Activated T-cell treated with anti-CD3 and anti-CD28 coated beads for 48 hours (primary cell): ENCODE measurements at regions not wholly inside any gene's neighbourhood (a gene's known extent, or its start where the extent isn't known, plus 50 kb on each side); places are given as distances from the start of the nearest gene placed in this dataset.
"Not testable (repeated sequence)": the region's sequence is repeated elsewhere in the genome, so short reads cannot be mapped to it uniquely, and the experiment has no call there.

Source experiments
- DNase-seq: peaks from one replicate; pipeline ENCODE4 v3.0.0-alpha.2; 2020; ENCODE audit warnings: low read depth

DNA sequence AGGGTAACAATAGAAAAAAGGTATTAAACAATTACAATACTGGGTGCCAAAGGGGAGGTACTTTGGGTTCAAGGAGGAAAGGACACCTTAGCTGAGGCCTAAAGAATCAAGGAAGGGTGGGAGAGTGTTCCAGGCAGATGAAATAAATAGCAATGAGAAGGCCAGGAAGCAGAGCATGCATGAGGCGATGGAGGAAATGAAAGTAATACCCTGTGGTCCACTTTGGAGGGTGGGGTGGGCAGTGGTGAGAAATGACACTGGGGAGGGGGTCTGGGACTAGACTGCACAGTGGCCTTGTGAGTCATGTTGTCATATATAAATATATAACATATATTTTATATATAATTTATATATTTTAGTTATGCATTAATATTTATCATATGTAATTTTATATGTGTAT is 55.9 kb downstream of the BHLHE40 start:
- no peak for DNase-seq

DNA sequence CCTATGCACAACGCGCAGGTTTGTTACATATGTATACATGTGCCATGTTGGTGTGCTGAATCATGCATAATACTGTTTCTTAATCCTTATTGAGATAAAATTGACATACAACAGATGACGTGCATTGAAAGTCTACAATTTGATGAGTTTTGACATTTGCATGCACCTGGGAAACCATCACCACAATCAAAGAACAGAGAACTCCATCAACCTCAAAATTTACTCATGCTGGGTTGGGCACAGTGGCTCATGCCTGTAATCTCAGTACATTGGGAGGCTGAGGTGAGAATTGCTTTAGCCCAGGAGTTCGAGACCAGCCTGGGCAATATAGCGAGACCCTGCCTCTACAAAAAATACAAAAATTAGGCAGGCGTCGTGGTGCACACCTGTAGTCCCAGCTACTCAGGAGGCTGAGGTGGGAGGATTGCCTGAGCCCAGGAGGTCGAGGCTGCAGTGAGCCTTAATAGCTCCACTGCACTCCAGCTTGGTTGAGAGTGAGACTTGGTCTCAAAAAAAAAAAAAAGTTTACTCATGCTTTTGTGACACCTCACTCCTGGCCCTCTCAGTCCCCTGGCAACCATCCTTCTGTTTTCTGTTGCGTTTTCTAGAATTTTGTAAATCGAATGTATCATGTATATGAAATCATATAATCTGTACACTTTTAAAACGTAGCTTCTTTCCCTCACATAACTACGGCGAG is 56.6 kb downstream of the BHLHE40 start:
- no peak for DNase-seq

DNA sequence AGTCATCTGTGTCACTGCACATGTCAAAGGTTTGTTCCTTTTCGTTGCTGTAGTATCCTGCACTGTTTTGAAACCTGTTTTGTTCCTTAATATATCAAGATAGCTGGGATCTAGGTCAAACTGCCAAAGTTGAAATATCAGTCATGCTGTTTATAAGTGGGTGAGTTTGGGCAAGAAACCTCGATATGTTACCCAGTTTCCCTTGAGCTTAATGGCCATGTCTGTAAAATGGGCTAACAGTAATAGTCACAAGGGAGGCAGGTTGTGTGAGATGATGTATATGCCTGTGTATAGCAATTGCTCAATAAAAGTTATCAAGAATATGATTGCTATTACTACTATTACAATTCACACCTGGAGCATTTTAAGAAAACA is 57.1 kb downstream of the BHLHE40 start:
- no peak for DNase-seq

DNA sequence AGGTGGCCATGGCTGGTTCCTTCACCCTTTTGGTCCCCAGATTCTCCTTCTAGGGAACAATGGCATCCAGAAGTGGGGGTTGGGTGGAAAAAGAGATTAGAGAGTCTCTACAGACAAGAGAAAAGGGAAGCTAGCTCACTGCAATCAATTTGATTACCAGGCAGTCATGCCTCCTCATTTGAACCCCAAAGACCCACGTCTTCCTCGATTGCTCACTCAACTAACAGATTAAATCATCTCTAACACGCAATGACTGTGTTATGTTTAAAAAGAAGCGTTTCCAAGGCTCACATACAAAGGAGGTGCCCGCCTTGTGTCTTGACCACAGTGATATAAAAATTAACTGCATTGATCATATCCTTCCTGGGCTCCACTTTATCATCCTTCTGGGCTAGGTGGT is 57.6 kb downstream of the BHLHE40 start:
- no peak for DNase-seq

DNA sequence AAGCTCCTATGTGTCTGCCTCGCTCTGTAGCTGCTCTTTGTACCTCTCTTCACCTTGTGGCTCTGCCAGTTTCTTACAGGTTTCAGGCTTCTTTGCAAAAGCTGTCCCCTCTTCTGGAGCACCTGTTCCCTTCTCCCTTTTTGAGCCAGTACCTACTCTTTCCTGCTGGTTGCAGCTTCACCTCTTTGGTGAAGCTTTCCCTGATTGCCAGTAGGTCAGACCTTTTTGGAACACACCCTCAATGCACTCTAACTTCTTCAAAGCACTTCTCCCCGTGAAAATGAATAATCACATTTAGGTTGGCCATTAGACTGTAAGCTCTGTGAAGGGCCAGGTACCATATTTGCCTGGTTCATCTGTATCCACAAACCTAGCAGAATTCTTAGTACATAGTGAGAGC is 60.3 kb downstream of the BHLHE40 start:
- DNase-seq, result no peak

DNA sequence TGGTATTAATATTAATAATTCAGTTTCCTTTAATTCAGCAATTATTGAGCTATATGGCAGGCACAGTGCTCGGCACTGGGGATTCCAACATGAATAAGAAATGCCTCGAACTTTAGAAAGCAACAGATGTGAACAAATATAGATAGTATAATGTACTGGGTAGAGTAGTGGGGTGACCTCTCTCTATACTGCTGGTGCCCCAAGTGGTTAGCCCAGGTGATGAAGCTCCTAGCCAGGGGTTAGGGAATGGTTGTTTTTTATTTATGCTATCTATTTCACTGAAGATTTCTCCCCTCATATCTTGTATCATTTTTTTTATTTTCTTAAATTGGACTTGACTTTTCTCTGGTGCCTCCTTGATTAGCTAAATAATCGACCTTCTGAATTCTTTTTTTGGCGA is 62.1 kb downstream of the BHLHE40 start:
- DNase-seq, result no peak

DNA sequence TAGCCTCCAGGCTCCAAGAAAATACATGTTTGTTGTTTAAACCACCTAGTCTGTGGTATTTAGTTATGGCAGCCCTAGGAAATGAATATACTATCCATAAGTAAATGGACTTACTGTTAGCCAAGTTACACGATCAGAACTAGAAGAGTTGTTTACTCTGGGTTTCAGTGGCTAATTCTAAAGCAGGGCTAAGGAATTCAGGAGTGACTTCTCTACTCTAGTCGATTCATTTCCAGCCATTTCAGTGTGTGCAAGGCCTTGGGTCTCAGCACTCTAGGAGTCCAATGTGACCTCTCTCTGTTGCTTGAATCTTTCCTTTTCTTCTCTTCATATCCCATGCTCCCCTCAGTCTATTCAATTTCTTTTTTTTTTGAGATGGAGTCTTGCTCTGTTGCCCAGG is 66.7 kb downstream of the BHLHE40 start:
- DNase-seq, result no peak

DNA sequence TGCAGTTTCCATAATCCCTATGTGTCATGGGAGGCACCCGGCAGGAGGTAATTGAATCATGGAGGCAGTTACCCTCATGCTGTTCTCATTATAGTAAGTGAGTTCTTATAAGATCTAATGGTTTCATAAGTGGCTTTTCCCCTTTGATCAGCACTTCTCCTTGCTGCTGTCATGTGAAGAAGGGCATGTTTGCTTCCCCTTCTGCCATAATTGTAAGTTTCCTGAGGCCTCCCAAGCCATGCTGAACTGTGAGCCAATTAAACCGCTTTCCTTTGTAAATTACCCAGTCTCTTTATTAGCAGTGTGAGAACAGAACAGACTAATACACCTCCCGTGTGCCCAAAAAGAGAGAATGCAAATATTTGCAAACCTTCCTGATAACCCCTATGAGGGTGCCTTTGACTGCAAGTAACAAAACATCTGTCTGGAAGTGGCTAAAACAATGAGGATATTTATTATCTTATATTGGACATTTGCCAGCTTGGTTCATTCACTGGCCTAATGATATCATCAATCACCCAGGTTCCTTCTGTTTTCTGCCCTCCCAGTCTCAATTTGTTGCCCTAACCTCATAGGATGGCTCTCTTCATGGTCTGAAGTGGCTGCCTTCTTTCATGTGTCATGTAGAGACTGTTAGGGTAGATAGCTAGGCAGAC is 68.7 kb downstream of the BHLHE40 start:
- DNase-seq, result no peak

DNA sequence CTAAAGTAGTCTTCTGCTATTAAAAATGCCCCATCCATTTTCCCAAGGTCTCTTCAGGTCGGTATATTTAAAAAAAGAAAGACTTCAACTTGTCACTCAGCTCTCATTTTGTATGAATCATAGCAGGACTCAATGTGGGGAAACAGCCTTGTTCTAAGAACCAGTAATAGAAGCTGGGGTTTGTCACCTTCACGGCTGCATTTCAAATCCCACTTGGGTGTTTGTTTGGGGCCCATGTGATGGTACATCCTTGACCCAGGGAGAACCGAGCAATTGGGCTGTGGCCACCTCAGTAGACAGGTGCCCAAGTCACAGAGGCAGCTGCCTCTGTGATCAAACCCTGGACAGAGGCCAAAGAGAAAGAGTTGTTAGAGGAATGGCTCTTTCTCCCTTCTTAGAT is 70.3 kb upstream of the ARL8B start:
- DNase-seq, result no peak

DNA sequence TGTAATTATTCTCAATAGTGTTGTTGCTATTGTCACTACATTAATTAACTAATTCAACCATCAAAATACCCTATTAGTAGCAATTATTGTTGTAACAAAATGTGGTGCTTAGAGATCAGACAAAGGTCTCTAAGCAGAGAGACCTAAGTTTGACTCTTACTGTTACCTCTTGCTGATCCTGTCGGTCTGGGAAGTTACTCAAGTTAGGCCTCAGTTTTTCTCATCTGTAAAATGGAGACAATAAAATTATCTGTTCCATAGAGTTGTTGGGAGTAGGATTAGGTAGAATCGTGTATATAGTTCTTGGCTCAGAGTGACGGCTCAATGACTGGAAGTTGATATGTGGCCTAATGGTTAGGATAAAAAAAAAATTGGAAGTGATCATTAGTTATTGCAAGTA is 69.8 kb upstream of the ARL8B start:
- no peak for DNase-seq

DNA sequence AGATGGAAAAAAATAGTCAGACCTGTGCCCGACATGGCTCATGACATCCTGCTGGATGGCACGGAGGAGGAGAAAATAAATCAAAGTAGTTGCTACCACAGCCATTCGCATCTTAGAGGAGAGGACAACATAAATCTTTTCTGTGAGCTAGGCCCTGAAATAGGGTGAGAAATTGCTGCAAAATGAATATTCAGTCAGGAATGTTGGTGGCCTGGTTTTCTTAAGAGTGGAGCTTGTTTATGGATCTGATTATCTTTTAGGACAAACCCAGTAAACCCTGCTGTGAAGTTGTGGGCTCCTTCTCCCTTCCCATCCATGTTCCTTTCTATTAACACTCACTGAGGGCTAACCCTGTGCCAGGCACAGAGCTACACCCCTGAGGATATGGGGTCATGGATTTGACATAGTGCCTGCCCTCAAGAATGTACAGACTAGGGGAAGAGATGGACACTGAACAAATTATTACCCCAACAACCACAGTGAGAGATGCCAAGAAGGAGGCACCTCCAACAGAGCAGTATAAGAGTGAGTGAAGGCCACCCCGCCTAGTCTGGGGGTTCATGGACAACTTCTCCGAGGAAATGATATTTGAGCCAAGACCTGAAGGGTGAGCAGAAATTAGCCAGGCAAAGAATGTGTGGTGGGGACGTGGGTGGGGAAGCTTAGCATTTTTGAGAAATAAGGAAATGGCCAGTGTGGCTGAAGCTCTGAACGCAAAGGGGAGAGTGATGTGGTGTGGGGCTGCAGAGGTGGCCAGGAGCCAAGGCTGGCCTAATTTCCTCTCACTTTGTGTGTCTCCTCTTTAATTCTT is 68.9 kb upstream of the ARL8B start:
- no peak for DNase-seq

DNA sequence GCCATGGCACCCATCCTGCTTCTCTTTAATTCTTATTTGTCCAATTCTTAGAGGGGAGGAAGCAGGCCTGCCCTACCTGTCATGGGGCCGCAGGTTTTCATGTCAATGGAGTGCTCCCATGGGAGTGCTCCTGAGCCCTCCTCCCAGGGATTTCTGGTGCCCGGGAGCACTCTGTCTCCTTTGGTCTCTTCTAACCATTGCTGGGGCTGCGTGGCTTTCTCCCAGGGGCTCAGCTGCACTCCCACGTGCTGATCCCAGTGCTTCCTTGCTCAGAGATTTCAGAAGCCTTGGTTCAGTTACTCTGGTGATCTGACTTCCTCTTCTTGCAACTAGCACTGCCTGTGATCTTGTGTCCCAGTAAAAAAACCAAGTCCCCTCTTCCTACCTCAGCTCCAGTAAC is 68.0 kb upstream of the ARL8B start:
- no peak for DNase-seq

DNA sequence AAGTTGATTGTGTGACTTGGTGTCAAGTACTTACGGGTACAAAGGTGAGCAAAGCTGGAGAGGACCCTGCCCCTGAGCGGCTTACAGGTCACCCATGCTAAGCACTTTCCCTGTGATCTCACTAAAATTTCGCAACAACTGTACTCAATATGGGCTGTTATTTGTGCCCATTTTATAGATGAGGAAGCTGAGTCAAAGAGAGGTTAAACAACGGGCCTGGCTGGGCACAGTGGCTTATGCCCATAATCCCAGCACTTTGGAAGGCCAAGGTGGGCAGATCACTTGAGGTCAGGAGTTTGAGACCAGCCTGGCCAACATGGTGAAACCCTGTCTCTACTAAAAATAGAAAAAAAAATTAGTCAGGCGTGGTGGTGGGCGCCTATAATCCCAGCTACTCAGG is 67.5 kb upstream of the ARL8B start:
- DNase-seq, result not testable (repeated sequence)

DNA sequence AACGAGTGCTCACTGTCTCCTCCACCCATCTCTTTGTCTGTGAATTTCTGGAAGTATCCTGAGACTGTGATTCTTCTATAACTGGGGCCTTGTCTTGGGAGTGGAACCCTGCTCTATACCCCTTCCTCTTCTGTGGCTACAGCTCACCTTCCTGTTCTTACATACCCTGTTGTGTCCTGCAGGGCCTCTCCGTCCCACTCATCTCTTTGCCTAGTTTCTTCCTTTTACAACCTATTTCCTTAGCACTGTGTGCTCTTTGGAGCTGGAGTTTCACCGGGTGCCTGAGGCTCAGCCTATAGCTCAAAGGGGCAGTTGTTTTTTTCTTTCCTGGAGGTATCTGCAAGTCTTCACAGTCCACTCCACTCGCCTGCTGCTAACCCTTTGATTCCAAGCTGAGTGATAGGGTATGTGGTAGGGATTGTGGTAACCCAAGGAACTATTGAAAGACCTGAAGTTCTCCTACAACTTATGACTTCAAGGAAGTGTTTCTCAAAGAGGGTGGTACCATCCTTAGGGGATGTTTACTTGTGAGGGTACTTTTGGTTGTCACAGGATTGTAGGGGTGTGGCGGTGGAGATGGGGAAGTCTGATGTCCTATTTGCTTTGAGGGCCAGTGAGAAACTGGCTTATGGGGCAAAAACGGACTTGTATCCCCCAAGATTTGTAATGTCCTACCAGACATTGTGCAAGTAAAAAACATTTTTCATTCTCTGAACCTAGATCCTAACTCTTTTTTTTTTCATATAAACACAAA is 66.6 kb upstream of the ARL8B start:
- no peak for DNase-seq

DNA sequence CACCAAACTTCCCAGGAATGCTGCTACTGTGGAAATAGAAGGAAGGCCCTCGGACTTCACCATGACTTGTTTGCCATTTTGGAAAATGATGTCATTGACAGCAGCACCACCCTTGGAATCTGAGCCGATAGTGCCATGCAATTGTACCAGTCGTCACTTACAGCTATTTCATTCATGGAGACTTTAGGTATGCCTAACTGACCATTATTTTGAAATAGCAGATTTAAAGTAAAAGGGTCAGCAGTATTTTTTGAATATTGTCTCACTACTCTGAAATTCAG is 66.0 kb upstream of the ARL8B start:
- no peak for DNase-seq

DNA sequence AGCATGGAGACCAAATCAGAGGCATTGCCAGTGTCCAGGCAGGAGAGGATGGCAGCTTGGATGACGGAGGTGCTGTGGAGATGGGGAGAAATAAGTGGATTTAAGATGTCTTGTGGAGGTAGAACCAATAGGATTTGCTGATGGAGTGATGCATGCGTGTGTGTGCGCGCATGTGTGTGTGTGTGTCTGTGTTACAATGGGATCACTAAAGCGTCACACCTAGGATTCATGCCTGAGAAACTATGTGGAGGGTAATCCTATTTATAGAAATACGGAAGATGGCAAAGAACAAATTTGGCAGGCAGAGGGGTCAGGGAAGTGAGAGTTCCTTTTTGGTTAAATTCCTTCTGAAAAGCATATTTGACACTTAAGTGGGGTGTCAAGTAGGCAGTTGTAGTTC is 64.8 kb upstream of the ARL8B start:
- DNase-seq, result no peak

DNA sequence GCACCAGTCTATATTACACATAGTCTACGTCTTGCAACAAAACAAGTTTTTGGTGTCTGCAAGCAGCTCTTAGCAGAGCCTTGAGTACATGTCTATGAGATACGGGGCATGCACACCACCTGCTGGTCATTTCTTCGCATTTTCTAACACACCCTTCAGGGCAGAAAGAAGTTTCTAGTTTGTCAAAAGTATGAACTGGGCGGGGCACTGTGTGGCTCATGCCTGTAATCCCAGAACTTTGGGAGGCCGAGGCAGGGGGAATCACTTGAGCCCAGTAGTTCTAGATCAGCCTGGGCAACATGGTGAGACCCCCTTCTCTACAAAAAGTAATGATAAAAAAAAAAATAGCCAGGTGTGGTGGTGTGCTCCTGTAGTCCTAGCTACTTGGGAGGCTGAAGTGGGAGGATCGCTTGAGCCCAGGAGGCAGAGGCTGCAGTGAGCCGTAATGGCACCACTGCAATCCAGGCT is 64.2 kb upstream of the ARL8B start:
- peak; percentile 63 for DNase-seq

DNA sequence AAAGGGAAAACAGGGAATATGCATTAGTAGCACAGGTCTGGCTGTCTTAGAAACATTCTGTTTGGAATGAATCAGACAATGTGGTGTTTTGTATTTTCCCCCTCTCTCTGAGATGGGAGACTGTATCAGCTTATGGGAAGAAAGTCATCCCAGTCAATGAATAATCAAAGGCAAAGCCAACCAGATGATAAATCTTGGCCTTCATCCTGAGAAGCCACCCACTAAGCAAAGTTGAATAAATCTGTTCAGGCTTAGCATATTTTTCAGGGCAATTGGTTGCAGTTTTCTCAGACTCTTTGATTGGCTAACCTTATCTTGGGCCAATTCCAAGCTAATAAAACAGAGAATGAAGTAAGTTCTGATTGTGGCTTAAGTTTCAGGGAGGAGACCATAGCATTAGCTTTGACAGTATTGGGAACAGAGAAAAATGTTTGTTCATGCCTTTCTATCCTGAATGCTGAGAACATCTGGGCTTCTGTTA is 63.6 kb upstream of the ARL8B start:
- DNase-seq, result no peak

DNA sequence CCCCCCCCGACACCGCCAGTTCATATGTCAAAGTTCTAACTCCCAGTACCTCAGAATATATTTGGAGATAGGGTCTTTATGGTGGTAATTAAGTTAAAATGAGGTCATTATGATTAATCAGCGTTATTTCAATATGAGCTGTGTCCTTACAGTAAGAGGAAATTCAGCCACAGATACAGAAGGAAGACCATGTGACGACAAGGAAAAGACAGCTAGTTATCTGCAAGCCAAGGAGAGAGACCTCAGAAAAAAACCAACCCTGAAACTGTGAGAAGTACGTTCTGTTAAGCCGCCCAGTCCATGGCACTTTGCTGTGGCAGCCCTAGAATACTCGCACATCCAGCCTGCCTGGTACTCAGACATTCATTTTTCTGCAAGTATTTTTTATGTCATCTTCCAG is 62.3 kb upstream of the ARL8B start:
- no peak for DNase-seq

DNA sequence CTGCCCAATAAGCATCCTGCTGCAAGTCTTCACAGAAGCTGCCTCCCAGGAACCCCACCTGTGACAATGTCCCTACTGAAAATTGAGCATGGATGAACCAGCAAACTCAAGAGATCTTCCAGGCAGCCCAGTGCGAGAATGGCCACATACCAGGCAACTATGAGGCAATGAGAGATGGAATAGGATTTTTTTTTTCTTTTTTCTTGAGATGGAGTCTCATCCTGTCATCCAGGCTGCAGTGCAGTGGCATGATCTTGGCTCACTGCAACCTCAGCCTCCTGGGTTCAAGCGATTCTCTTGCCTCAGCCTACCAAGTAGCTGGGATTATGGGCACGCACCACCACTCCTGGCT is 60.9 kb upstream of the ARL8B start:
- no peak for DNase-seq

DNA sequence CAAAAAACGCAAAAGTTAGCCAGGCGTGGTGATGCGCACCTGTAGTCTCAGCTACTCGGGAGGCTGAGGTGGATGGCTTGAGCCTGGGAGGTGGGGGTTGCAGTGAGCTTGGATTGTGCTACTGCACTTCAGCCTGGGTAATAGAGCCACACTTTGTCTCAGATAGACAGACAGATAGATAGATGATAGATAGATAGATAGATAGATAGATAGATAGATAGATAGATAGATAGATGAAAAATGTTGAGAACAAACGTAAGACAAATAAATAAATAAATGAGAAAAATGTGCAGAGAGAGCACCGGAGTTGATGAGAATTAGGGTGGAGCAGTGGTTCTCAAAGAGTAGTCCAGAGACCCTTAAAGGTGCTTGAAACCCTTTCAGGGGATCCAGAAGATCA is 58.4 kb upstream of the ARL8B start:
- no peak for DNase-seq

DNA sequence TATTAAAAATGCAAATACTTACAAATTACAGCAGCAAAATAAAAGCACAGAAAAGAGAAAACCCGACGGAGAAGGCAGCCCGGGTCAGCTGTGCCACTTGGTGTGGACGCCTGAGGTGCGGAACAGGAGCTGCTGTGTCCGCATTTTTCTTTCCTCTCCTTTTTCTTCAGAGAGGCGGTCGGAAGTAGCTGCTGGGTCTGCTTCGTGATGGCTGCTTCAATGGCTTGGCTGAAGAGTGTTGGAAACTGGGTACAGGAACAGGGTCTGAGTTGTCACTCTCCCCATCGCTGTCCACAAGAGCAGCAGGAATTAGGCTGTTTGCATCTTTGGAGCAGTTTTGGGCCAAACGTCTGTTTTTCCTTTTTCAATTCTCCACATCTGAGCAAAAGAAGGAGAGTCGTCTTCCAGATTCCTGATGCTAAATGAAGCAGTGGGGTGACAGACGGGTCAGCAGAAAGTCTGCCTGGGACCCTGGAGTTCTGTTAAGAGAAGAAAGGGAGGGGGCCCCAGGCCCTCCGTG is 53.5 kb upstream of the ARL8B start:
- no peak for DNase-seq

DNA sequence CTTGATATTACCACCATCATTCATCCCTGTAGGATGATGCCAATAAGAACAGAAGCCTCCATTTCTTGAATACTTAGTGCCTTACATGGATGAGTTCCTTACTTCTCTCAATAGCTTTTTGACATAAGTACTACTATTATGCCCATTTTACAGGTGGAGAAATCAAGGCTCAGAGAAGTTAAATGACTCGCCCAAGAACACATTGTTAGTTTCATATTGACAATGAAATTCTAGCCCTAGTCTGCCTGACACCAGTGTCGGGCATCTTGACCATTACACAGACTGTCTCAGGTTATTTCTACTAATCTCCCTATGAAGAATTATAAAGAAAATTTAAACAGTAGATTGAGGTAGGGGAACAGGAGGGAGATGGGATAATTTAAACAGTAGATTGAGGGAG is 52.5 kb upstream of the ARL8B start:
- DNase-seq, result no peak
